ENCODE measurements at regions not wholly inside any gene's neighbourhood (a gene's known extent, or its start where the extent isn't known, plus 50 kb on each side); places are given as distances from the start of the nearest gene placed in this dataset.

DNA sequence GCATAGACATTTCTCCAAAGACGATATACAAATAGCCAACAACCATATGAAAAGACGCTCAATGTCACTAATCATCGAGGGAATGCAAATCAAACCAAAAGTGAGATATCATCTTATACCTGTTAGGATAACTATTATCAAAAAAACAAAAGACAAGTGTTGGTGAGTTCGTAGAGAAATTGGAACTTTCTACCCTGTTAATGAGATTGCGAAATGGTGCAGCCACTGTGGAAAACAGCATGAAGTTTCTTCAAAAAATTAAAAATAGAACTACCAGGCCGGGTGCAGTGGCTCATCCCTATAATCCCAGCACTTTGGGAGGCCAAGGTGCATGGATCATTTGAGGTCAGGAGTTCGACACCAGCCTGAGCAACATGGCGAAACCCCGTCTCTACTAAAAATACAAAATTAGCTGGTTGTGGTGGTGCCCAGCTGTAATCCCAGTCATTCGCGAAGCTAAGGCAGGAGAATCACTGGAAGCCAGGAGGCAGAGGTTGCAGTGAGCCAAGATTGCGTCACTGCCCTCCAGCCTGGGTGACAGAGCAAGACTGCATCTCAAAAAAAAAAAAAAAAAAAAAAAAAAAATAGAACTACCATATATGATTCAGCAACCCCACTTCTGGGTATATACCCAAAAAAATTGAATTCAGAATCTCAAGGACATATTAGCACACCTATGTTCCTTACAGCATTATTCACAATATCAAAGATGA, 170.0 kb upstream of the ZNF184 start:
- TF ChIP-seq, protein P1, sequence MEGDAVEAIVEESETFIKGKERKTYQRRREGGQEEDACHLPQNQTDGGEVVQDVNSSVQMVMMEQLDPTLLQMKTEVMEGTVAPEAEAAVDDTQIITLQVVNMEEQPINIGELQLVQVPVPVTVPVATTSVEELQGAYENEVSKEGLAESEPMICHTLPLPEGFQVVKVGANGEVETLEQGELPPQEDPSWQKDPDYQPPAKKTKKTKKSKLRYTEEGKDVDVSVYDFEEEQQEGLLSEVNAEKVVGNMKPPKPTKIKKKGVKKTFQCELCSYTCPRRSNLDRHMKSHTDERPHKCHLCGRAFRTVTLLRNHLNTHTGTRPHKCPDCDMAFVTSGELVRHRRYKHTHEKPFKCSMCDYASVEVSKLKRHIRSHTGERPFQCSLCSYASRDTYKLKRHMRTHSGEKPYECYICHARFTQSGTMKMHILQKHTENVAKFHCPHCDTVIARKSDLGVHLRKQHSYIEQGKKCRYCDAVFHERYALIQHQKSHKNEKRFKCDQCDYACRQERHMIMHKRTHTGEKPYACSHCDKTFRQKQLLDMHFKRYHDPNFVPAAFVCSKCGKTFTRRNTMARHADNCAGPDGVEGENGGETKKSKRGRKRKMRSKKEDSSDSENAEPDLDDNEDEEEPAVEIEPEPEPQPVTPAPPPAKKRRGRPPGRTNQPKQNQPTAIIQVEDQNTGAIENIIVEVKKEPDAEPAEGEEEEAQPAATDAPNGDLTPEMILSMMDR (IDR thresholded peaks at IDR 0.05; ENCODE audit: insufficient read depth, low read depth, low read length), result no peak
- TF ChIP-seq EZH2 (IDR thresholded peaks at IDR 0.05; ENCODE audit: insufficient read depth, low read length), result no peak

All from astrocyte (in vitro differentiated cells and primary cell).